ENCODE measurements at regions not wholly inside any gene's neighbourhood (a gene's known extent, or its start where the extent isn't known, plus 50 kb on each side); places are given as distances from the start of the nearest gene placed in this dataset.

- no peak for DNase-seq
Measured at GRCh38 chr18:44526705-44527415, 153.8 kb upstream of the SETBP1 start.

- DNase-seq = no peak
Measured at GRCh38 chr18:44533071-44533470, 147.6 kb upstream of the SETBP1 start.

- peak in 2 of 58 donors; percentile 5 to 17 for DNase-seq
Measured at GRCh38 chr18:44536046-44536445, 144.6 kb upstream of the SETBP1 start.

- no peak for DNase-seq
Measured at GRCh38 chr18:44536619-44537018, 144.1 kb upstream of the SETBP1 start.

GRCh38 chr18:44537526-44537925 is 143.2 kb upstream of the SETBP1 start:
- DNase-seq = no peak

- DNase-seq = no peak
Measured at GRCh38 chr18:44539926-44540325, 140.8 kb upstream of the SETBP1 start.

- no peak for DNase-seq
Measured at GRCh38 chr18:44541159-44541558, 139.5 kb upstream of the SETBP1 start.

- DNase-seq = no peak
Measured at GRCh38 chr18:44541781-44542180, 138.9 kb upstream of the SETBP1 start.

GRCh38 chr18:44543387-44543786 is 137.3 kb upstream of the SETBP1 start:
- DNase-seq = no peak

GRCh38 chr18:44545359-44545985 is 135.2 kb upstream of the SETBP1 start:
- no peak for DNase-seq

GRCh38 chr18:44546954-44547353 is 133.7 kb upstream of the SETBP1 start:
- no peak for DNase-seq

GRCh38 chr18:44548291-44549221 is 132.1 kb upstream of the SETBP1 start:
- DNase-seq = no peak

- DNase-seq = no peak
Measured at GRCh38 chr18:44552706-44553105, 128.0 kb upstream of the SETBP1 start.

GRCh38 chr18:44556296-44556695 is 124.4 kb upstream of the SETBP1 start:
- DNase-seq = no peak

- no peak for DNase-seq
Measured at GRCh38 chr18:44557616-44558151, 123.0 kb upstream of the SETBP1 start.

- no peak for DNase-seq
Measured at GRCh38 chr18:44558767-44559166, 121.9 kb upstream of the SETBP1 start.

- no peak for DNase-seq
Measured at GRCh38 chr18:44562986-44563385, 117.7 kb upstream of the SETBP1 start.

- peak in 1 of 58 donors; percentile 50 for DNase-seq
Measured at GRCh38 chr18:44564922-44565321, 115.8 kb upstream of the SETBP1 start.

- DNase-seq = no peak
Measured at GRCh38 chr18:44568342-44568741, 112.3 kb upstream of the SETBP1 start.

GRCh38 chr18:44568986-44569385 is 111.7 kb upstream of the SETBP1 start:
- DNase-seq = no peak

GRCh38 chr18:44569391-44570055 is 111.2 kb upstream of the SETBP1 start:
- no peak for DNase-seq
